ENCODE measurements at regions not wholly inside any gene's neighbourhood (a gene's known extent, or its start where the extent isn't known, plus 50 kb on each side); places are given as distances from the start of the nearest gene placed in this dataset.
A peak's percentile ranks its signal among the peaks of the same experiment; 100 is the strongest.

GRCh38 chr2:34349527-34349926 is 750.4 kb upstream of the FAM98A start:
- Histone ChIP-seq H2BK12ac (ENCODE audit: low read depth, low read length) (no peak overlapping the region), H2BK20ac (ENCODE audit: low read length) (no peak overlapping the region), H3K23me2 (ENCODE audit: low read depth, low read length) (no peaks in the 10 kb centered on the region), H2BK15ac (ENCODE audit: low read length) (no peak overlapping the region), H3K9ac (replicated peaks in 1 of 4; ENCODE audit: extremely low read depth in 1 of 4, low read depth in 3 of 4, low read length in 3 of 4) (no peak overlapping the region), H2AK5ac (ENCODE audit: low read depth, low read length) (no peak overlapping the region), H2BK120ac (replicated peaks; ENCODE audit: low read depth, low read length) (no peak overlapping the region), H2AFZ (ENCODE audit: low read length) (no peak overlapping the region), H3K27me3 (replicated peaks in 1 of 4; ENCODE audit: control insufficient read depth in 3 of 4, extremely low read depth in 1 of 4, insufficient read depth in 3 of 4, low read length in 3 of 4) (no peaks in the 10 kb centered on the region), H3K79me2 (ENCODE audit: control insufficient read depth in 1 of 2, insufficient read depth in 2 of 2, low read length in 2 of 2) (no peaks in the 10 kb centered on the region), H3K36me3 (ENCODE audit: control insufficient read depth in 2 of 4, insufficient read depth in 4 of 4, low read length in 3 of 4) (no peaks in the 10 kb centered on the region), H2BK5ac (ENCODE audit: low read depth, low read length) (no peak overlapping the region), H3K4me1 (replicated peaks in 1 of 4; ENCODE audit: control insufficient read depth in 3 of 4, insufficient read depth in 4 of 4, low read length in 3 of 4) (no peaks in the 10 kb centered on the region), H3K18ac (ENCODE audit: extremely low read depth, low read length) (no peak overlapping the region), H3K56ac (replicated peaks; ENCODE audit: insufficient read length, low read depth, low read length) (no peak overlapping the region), H3K27ac (ENCODE audit: low read depth, low read length) (no peak overlapping the region), H4K8ac (ENCODE audit: extremely low read depth, insufficient read depth, low read length) (no peak overlapping the region), H3K9me3 (ENCODE audit: insufficient read depth in 2 of 2, low read depth in 1 of 2, low read length in 1 of 2) (no peaks in the 10 kb centered on the region), H4K20me1 (replicated peaks in 1 of 2; ENCODE audit: control insufficient read depth in 1 of 2, insufficient read depth in 2 of 2, low read length in 2 of 2) (no peaks in the 10 kb centered on the region), H3K23ac (ENCODE audit: insufficient read length) (no peak overlapping the region), H3K4me2 (ENCODE audit: insufficient read depth in 1 of 2, low read depth in 2 of 2, low read length in 2 of 2) (no peak overlapping the region), H3K4me3 (ENCODE audit: extremely low read depth in 1 of 4, insufficient read depth in 2 of 4, low read depth in 3 of 4, low read length in 4 of 4) (no peak overlapping the region), H4K5ac (ENCODE audit: insufficient read length, low read depth, low read length) (no peak overlapping the region), H3K79me1 (ENCODE audit: low read depth, low read length) (no peaks in the 10 kb centered on the region), H4K91ac (replicated peaks; ENCODE audit: insufficient read length, low read length) (peak overlapping the region; percentile 54), H3K4ac (replicated peaks; ENCODE audit: insufficient read length, low read depth, low read length) (no peak overlapping the region), H3K14ac (ENCODE audit: insufficient read length) (no peak overlapping the region)
- FAIRE-seq: no peak
- no peak for TF ChIP-seq TAF7 (optimal IDR thresholded peaks at IDR 0.05; ENCODE audit: borderline replicate concordance, low read depth, low read length)
- TF ChIP-seq, protein P1, sequence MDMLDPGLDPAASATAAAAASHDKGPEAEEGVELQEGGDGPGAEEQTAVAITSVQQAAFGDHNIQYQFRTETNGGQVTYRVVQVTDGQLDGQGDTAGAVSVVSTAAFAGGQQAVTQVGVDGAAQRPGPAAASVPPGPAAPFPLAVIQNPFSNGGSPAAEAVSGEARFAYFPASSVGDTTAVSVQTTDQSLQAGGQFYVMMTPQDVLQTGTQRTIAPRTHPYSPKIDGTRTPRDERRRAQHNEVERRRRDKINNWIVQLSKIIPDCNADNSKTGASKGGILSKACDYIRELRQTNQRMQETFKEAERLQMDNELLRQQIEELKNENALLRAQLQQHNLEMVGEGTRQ (IDR thresholded peaks at IDR 0.05; ENCODE audit: low read length): no peak
- no peak for TF ChIP-seq RAD21 (IDR thresholded peaks at IDR 0.05 in 1 of 2, conservative IDR thresholded peaks at IDR 0.05 in 1 of 2; ENCODE audit: low read depth in 2 of 2, low read length in 2 of 2)
- no peak for TF ChIP-seq MAFK (IDR thresholded peaks at IDR 0.05; ENCODE audit: low read depth, low read length)
- TF ChIP-seq NANOG (IDR thresholded peaks at IDR 0.05; ENCODE audit: insufficient read depth, low read depth, low read length, poor library complexity, severe bottlenecking): no peak
- no peak for TF ChIP-seq SRF (IDR thresholded peaks at IDR 0.05; ENCODE audit: low read depth, low read length)
- no peak for TF ChIP-seq JUN (IDR thresholded peaks at IDR 0.05; ENCODE audit: low read depth, low read length)
- no peak for TF ChIP-seq YY1 (IDR thresholded peaks at IDR 0.05; ENCODE audit: low read depth, low read length)
- WGBS, 2 experiments (ENCODE audit: extremely low coverage in 1 of 2, insufficient coverage in 1 of 2, insufficient read length in 1 of 2, insufficient replicate concordance in 2 of 2, low coverage in 1 of 2, low lambda C conversion rate in 2 of 2, missing lambda C conversion rate in 1 of 2): 88% methylated on average over 1 of the region's 1 CpG; no CpG with 5 or more reads in 1 of the 2 experiments
- DNase-seq (ENCODE audit: low read depth in 1 of 2, low spot score in 2 of 2): no peak
- ChIA-PET POLR2A (ENCODE audit: partially characterized antibody) (no interaction called here), CTCF (ENCODE audit: partially characterized antibody) (no interaction called here)

Measured in H1 (cell line).